HG02885 (cell line): ENCODE measurements at regions not wholly inside any gene's neighbourhood (a gene's known extent, or its start where the extent isn't known, plus 50 kb on each side); places are given as distances from the start of the nearest gene placed in this dataset.
"Not testable (repeated sequence)": the region's sequence is repeated elsewhere in the genome, so short reads cannot be mapped to it uniquely, and the experiment has no call there.

Experiments
- ATAC-seq: cut with Tn5 transposase; IDR thresholded peaks from one replicate; pipeline ENCODE4 v1.9.1; 2021; ENCODE audit warnings: mild to moderate bottlenecking; ENCODE audit not compliant: unreplicated experiment, poor library complexity

DNA sequence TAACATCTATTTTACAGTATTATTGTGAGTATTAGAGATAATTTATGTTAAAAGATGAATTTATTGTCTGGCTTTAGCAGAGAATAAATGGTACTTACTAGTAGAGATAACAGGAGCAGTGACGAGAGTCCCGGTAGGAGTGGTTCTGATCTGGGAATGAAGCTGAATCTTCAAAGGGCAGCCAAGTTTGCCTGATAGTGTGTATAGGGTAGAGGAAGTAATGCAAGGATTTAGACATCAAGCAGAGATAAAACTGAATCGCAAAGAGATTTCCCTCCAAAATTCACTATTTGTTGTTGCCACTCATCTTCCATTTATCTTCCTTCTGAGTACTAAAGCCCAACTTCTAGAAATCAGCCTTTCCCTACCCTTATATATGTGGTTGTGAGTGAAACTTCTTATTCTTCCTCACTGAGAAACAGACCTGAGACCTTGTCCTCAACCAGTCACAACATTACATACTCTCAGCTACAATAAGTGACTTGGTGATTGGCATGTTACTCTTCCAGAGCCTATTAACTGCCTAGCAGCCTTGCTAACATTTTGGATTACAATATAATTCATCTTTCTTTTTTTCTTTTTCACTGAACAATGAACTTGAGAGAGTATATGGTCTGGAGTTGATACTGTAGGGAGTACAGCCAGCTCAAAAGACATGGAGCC lies 692.7 kb upstream of the ZNF385D start:
- ATAC-seq, result no peak

DNA sequence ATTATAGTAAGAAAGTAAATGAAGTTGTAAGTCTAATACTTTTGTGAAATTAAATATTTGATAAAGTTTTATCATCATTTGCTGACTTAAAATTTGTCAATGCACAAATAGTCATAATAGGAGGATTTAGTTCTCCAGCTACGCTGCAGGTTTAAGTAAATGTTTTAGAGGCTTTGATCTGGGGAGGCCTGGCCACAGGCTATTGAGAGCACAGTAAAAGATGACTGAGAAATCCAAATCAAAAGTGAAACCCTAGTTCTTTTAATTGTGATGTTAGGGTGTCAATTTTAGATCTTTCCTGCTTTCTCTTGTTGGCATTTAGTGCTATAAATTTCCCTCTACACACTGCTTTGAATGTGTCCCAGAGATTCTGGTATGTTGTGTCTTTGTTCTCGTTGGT lies 694.3 kb upstream of the ZNF385D start:
- ATAC-seq, result not testable (repeated sequence)

DNA sequence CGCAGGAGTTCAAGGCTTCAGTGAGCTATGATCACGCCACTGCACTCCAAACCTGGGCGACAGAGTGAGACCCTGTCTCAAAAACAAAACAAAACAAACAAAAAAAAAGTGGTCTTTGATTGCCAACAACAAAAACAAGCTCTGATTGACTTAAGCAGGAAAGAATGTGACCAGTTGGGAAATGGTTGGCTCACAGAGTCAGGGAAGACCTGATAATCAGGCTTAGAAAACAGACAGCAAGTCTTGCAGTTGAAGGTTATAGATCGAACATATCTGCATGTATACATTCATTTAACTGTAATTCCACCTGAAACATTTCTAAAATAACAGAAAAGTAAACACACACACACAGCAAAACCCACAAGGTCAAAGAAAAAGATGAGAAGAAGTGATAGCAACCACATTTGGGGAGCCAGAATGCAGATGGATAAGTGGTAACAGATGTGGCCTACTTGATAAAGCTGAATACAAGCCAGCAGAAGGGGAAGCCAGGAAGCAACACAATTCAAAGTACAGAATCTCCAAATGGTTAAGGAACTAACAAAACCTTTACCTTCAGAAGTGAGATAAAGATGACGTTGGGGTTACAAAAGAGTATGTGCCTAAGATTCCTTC lies 699.9 kb upstream of the ZNF385D start:
- ATAC-seq, result no peak

DNA sequence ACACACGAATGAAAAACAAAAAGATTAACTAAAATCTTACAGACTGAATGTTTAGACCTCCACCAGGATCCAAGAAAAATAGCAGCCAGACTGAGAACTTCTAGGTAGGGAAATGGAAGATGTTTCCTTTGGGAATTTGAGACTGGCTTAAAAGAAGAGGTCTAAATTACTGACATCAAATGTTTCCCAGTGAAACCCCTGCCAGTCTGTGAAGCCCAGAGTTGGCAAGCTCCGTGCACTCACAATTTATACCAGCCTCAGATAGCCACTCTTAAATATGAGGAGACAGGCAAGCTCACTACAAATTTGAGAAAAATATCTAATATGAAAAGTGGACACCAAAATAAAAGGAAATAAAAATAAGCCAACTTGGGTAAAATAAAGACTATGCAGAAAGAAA lies 700.5 kb upstream of the ZNF385D start:
- ATAC-seq, result no peak

DNA sequence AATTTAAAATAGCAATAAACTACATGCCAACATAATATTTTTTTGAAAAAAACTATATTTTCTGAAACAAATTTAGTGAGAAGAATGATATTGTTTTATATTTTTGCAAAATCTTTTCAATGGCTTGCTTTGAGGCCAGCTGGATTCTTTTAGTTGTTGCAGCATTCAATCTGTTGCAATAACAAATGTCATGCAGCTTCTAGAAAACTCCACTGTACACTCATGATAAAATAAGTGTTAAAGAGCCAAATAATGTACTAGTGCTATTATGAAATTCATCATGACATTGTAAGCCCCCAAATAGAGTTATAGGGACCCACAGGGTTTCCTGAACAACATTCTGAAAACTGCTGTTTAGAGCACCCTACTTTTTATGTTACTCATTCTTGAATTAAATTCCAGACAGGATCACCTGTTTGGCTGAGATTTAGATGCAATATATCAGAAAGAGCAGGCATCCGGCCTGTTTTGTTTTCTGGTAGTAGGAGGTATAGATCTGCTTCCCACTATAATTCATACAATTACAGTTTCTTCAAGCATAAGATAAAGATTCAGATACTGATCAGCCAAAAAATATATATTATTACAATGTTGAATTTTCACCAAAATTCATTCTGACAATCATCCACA lies 703.0 kb upstream of the ZNF385D start:
- ATAC-seq, result no peak

DNA sequence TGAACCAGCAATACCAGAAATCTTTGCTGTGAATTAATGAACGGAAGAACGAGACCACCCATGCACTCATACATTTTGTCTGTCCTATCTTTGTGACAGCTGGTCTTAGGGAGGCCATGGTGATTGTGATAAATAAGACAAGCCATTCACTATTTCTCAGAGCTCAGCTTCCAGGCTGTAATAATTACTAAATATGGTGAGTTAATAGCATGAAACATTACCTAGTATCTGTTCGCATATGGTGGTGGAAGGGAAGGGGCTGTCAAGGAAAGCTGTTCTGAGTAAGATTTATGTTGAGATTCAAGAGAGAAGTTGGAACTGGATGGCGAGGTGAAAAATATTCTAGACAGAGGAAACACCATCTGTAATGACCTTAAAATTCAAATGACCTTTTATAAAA lies 719.0 kb upstream of the ZNF385D start:
- no peak for ATAC-seq

DNA sequence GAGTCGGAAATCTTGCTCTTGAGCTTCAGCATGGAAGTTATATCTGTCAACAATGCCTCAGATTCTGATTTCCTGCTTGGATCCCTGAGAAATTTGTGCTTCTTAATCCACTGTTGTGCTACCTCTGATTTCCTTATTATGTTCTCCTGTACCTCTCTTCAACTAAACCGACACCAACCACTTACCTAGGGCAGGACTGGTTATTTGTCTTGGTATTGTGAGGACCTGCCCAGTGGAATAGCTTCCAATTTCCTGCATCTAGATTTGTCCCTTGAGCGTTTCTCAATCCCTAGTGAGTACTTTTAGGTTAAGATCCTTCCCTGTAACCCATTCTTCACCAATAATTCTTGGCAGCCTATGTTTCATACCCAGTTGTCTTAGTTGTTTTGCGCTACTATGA lies 720.5 kb upstream of the ZNF385D start:
- ATAC-seq, result no peak

DNA sequence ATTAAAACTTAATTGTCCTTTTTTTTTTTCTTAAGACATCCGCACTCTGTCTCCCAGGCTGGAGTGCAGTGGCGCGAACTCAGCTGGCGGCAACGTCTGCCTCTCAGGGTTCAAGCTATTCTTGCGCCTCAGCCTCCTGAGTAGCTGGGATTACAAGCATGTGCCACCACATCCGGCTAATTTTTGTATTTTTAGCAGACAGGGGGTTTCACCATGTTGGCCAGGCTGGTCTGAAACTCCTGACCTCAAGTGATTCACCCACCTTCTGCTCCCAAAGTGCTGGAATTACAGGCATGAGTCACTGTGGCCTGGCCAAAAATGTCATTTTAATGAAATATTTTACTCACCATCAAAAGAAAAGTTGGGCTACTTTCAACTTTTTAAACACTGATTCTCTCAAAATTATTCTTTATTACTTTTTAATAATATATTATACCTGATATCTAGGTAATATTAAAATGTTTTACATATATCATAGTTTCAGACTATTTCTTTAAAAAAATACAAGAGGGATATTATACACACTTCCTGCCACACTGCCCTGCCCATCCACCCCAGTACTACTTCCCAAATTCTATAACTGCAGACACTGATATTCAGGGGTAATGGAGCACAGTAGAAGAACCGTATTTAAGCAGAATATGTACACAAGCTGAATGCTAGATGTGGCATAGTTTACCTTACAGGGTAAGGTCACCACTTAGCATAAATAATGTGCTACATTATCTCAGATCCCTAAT lies 723.9 kb upstream of the ZNF385D start:
- ATAC-seq, result no peak

DNA sequence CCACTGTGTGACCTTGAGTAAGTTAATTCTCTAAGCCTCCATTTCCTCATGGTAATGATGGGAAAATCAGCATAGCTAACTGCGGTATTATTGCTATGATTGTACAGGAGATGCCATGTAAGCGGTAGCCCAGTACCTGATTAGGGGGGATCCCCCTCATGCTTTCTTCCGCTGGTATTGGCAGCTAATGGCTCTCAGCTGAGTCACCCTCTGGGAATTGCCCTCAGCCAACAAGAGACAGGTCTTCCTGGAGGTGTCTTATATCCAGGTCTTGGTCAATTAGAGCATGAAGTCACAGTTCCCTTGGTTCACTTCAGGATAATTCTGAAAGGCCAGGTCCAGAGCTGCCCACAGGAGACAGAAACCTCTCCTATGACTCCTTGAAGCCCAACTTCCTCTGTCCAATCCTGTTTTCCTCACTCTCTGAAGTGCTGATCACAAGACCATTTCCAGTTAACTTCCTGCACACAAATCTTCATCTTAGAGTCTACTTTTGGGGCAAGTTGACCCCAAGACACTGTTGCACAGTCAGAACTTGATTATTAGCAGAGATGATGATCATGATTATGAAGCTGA lies 724.7 kb upstream of the ZNF385D start:
- ATAC-seq, result no peak

DNA sequence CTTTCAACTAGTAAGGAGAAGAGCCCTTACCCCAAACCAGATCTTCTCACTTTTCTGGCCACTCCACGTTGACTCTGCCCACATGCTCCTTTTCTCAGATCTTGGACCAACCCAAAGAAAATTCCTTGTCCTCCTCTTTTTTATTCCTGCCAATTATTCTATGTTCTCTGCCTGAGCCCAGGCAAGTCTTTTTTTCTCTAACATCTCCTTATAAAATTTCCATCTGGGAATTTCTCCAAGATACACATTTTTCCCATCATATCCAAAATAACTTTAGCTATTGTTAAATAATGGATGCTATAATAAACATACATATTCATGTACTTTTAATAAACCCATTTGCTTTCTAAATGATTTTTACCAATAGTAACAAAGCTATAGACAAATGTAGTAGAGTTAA lies 726.0 kb upstream of the ZNF385D start:
- ATAC-seq, result no peak

DNA sequence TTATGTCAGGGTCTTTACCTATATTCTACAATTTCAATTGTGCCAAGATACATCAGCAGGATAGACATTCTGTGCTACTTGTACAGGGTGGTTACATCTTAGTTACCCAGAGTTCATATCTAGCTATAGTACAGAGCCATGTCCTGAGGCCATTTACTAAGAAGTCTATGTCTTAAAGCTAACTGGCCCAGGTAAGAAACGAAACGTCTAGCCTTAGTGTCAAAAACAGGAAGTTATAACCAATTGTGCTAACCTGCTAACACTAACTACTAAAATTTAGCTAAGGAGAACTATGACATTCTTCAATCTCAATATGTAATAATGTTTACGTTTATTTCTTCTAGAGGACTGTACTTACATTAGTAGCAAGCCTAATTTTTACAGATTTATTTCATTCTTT lies 717.2 kb upstream of the UBE2E2 start:
- ATAC-seq, result no peak

DNA sequence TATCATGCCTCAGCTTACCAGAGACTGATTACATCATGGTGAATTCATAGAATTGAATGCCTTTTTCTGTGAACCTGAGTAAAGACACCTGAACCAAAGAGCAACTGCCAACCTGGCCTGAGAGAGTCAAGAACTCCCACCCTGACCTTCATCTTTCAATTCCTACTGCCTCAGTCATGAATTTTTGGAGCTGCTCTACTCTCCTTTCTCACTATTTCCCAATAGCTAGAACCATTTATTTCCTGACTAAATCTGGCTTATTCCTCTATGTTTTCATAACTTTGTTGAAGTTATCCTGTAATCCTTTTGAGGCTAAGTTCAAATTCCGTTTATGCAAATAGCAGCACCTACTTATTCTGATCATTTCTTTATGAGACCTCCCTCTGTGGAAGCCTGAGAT lies 712.4 kb upstream of the UBE2E2 start:
- ATAC-seq, result no peak

DNA sequence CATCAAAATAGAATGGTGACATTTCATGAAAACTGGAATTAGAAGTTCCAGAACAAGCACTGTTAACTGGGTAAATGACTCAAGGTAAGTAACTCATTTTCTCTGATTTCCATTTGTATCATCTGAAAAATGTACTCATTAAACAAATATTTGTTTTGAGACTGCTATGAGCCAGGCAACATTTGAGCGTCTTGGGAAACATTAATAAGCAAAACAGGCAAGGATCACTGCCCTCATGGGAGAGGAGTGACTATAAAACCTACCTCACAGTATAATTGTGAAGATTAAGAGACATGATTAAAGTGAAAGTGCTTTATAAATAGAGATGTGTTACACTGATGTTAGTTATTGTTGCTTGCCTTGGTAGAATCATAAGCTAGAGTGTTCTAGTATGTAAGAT lies 711.8 kb upstream of the UBE2E2 start:
- no peak for ATAC-seq

DNA sequence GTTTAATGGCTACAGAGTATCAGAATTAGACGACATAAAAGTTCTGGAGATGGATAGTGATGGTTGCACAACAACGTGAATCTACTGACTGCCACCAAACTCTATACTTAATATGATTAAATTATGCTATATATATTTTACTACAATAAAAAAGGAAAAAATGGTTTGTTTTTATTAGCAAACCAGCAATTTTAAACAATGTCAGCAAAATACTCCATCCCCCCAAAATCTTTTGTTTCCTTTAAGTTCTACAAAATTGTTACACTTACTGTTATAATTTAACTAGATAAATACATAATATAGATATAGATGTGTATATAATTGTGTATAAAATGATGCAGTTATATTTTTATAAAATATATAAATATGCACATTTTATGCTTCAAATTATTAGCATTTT lies 710.8 kb upstream of the UBE2E2 start:
- no peak for ATAC-seq

DNA sequence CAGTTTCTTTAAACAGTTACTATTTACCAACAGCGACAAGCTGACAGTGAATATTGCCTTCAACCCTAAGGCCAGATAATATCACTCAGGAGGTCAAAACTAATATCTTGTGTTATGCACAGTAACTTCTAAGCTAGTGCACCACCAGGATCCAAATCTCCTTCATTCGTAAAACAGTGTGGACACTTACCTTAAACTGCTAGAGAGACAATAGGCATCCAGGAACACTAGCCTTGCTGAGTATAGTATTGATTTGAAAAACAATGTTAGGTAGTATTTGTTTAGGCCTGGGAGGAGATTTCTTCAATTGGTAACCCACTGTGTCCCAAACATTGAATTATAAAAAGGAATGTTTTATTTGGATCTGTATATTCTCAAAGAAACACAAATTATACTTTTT lies 707.9 kb upstream of the UBE2E2 start:
- ATAC-seq, result no peak

DNA sequence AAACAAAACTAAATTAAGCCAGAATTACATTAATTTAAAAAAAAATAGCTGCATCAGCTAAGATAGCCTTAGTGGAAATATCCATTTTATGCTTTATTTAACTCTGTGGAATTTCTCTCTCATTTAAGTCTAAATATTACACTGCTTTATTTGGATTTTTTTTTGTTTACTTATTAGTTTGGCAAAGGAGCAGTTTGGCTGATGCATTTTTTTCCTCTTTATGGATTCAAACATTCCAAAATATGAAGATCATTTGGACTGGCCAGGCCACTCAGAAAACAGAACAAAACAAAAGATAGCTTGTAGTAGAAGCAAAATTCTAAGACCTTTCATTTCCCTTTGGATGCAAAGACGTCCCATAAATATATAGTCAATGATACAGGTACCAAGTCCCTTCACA lies 707.3 kb upstream of the UBE2E2 start:
- ATAC-seq, result no peak

DNA sequence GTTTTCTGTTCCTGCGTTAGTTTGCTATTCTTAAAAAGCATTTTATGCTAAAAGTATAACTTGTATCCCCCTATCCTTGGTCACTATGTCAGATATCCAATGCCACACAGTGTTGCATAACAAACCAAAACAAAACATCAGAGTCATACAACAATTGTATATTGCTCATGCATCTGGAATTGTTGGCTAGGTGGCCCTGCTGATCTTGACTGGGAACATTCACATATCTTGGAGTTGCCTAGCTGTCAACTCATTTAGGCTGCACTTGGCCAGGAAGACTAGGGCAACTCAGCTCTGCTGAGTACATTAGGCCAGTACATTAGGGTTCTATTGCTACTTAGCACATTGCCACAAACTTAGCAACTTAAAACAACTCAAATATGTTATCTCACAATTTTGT lies 706.5 kb upstream of the UBE2E2 start:
- ATAC-seq, result no peak

DNA sequence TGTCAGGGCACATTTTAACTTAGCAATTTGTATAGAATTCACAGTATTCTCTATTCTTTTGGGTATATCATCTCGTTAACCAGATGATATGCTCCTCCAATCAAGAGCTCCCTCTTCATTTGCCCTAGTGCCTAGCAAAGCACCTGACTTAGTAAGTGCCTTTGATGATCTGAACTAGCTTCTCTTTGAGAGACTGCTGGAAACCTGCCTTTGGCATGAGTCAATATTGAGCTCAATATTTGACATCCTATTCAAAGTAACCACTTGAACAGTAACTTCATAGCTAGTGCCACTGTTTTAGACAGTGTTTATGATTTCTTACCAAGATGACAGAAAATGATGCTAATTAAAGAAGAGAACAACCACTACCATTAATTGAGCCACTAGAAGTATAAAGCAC lies 696.3 kb upstream of the UBE2E2 start:
- no peak for ATAC-seq

DNA sequence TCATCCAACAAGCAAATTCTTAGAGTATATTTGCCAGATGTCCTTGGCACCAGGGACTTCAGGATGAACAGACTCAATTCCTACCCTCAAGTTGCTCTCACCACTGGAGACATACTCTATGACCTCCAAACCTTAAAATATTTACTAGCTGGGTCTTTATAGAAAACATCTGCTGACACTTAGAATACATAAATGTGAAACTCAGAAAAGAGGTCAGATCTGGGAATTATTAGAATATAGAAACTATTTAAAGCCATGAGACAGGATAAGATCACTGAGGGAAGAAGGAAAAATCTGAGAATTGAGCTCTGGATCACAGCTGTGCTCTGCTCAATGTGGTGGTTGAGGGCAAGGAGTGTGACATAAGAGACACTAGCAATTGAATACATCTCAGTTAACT lies 695.4 kb upstream of the UBE2E2 start:
- no peak for ATAC-seq

DNA sequence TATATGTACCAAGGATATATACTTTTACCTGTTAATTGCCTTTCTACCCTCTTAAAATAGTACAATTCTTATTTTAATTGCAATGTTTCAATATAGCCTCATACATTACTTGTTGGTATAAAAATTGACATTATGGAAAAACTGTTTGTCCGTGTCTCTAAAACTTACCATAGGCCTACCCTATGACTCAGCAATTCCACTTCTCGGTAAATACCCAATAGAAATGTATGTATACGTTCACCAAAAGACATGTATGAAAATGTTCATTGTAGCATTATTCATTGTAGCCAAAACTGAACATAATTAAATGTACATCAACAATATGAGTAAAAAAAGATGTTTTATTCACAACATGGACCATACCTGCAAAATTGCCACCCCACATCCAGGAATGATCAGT lies 679.2 kb upstream of the UBE2E2 start:
- no peak for ATAC-seq

DNA sequence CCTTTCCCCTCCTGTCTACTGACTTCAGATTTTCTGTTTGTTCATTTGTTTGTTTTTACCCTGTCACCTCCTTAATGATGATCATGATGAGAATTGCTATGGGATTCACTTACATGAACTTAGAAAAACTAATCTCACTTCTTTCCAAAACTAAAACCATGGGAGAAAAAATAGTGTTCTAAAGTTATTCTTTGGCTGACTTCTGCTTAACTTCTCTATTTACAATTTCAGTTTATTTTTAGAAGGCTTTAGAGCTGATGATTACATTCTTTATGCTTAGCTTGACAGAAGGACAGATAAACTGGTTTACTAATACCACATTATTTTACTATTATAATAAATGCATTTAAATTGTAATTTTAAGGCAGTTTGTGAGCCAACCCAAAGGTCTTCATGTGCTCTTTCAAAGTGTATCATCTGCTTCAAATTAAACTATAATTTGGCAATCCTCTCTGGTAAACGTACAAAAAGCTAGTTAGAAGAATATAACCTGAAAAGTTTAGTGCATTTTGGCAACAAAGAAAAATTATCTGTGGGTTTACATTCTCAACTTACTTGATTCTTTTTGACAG lies 676.8 kb upstream of the UBE2E2 start:
- no peak for ATAC-seq
